LHCN-M2 (cell line): ENCODE measurements at regions not wholly inside any gene's neighbourhood (a gene's known extent, or its start where the extent isn't known, plus 50 kb on each side); places are given as distances from the start of the nearest gene placed in this dataset.
"Not testable (repeated sequence)": the region's sequence is repeated elsewhere in the genome, so short reads cannot be mapped to it uniquely, and the experiment has no call there.

Source experiments
- DNase-seq: peaks from one replicate; pipeline ENCODE4 v3.0.0-alpha.2; 2012; ENCODE audit warnings: low read depth

DNA sequence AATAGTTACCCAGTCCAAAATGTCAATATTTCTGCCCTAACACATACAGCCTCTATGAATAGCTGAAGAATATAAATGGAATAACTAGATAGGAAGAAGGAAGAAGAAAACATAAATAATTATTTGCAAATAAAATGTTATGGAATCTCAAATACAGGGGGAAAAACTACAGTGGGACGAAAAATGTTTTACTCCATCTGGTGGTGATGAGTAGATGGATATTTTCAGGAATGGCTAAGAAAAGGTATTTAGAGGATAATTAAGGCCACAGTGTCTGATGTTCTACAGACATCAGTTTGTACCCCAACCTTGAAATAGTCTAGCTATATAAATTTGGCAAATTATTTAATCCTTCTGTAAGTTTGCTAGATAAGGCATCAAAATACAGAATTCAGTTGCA is 178.1 kb upstream of the FSHR start:
- DNase-seq, result no peak

DNA sequence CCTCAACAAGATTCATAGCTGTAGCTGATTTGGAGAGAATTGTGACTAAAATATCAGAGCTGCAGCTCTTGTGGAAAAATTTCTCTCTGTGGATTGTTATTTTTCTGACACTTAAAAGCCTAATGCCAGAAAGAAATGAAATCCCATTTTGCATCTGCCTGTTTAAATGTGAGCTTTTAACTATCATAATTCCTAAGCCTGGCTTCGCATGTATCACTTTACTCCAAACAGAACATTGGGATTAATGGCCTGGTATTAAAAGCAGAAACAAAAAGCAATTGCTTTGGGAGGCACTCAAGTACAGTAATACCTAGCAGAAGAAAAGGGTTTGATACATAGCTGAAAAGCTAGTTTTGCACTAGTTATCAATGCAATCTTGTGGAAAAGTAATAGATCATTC is 164.2 kb upstream of the FSHR start:
- DNase-seq, result no peak

DNA sequence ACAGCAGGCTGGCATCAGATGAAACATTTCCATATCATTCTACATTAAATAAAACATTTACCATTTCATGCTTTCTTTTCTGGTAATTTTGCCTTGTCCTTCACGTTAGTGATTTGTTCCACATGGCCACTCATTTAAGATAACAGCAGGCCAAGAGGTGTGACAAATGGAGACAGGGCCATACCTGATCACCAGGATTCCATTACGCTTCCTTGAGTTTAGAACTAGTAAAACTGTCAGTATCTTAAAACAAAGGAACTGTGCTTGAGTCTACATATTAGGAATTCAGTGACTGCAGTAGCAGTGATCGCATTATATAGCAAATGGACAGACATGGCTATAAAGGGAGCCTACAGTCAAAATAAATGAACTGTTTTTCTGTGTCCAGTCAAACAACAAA is 155.1 kb upstream of the FSHR start:
- DNase-seq, result no peak

DNA sequence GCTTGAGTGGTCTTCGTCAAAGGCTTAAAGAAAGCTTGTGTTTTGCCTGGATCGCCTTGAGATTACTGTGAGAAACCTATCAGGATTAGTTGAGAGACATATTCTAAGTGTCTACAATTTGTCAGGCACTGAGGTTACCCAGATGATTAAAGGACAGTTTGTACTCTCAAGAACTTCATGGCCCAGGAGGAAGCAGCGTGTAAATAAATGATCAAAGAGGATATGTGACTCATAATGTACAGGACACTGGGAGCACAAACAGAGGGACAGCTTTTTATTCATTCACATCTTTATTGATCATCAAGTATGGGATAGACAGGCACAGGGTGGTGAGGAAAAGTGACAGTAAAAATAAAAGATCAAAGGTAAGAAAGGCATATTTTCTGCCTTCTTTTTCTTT is 152.6 kb upstream of the FSHR start:
- DNase-seq, result no peak

DNA sequence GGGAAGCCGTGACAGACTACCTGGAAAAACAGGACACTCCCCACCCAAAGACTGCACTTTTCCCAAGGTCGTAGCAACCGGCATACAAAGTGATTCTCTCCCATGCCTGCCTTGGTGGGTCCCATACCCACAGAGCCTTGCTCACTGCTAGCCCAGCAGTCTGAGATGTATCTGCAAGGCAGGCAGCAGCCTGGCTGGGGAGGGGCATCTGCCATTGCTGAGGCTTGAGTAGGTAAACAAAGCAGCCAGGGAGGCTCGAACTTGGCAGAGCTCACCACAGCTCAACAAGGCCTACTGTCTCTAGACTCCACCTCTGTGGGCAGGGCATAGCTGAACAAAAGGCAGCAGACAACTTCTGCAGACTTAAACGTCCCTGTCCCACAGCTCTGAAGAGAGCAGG is 144.4 kb upstream of the FSHR start:
- not testable (repeated sequence) for DNase-seq

DNA sequence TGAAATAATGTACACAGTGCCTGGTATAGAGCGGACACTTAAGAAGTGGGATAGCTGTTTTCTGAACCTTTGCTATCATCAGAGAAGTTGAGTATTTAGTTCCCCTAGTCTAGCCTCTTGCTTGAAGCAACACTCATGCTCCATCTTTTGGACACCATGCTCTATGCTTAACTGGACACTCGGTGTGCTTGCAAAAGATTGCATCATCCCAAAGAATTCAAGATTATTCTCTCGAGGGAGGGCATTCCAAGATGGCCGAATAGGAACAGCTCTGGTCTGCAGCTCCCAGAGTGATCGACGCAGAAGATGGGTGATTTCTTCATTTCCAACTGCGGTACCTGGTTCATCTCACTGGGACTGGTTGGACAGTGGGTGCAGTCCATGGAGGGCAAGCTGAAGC is 143.9 kb upstream of the FSHR start:
- no peak for DNase-seq

DNA sequence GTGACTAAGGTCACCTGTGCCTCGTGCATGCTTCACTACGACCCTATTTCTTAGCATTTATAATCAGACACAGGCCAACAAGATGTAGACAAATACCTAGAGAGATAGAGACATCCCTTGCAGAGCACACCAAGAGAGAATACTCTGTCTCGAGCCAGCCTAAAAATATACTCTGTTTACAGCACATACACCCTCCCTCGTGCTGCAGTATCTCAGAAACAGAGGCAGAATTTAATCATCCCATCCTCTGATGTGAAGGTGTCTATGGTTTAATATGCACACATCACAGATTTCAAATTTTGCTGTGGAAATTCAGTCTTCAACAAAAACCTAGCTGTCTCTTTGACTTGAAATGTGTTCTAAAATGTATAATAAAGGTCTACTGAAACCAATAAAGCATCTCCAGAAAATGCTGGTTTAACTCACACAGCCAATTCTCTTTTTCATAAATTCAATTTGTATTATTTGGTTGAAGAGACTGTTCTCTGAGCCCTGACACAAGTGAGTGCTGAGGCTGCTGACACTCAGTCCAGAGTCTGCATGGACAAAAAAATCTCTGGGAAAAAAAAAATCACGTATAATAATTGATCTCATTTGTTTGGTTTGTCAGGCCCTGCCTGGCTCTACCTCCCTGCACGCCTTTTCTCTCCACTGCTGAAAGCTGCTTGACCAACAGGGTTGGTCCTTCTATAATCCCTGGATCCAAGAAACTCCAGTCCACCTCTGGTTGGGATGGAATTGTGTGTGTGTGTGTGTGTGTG is 142.0 kb upstream of the FSHR start:
- DNase-seq, result no peak

DNA sequence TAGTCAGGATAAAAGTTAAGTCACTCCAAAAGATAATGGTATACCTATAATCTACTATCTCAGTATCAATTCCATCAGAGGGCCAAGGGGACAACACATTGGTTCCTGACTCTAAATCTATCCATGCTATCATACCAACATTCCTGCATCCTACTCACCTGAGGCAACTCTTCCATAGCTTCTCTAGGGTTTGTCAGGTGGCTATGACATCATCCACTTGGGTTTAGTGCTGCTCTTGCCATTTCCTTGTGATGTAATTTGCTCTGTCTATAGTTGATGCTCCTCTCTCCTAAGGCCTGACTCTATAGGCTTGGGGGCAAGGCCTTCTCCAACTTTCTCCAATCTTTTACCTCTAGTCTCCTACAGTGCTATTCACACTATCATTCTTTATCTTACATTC is 139.9 kb upstream of the FSHR start:
- DNase-seq, result no peak

DNA sequence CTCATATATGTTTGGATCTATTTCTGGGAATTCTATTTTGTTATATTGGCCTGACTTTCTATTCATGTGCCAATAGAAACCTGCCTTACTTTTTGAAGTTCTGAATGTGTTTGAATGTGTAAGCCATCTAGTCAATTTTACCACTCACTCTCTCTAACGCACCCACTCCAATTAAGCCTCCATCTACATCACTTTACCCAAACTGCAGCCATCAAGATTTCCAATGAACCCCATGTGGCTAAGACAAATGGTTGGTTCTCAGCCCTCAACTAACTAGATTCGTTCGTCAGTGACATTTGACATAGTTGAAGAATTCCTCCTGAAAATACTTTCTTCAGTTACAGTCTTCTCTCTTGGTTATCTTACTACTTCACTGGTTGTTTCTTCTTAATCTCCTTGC is 137.3 kb upstream of the FSHR start:
- DNase-seq, result no peak

DNA sequence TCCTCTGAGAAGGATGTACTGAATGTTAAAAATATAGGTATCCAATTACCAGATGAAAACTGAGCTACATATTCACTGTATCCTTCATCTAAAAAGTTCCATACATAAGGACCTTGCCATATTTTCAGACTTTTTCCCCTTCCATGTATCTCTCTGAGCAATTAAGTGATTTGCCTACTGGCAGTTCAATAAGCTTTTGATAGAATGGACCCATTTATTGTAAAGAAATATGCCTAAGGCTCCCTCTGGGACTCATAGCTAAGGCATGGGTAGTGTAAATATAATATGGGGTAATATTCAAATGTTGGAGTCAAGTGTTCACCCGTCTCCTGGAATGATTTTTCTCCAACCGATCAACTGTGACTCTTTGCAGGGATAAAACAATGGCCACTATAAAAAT is 135.4 kb upstream of the FSHR start:
- DNase-seq, result no peak

DNA sequence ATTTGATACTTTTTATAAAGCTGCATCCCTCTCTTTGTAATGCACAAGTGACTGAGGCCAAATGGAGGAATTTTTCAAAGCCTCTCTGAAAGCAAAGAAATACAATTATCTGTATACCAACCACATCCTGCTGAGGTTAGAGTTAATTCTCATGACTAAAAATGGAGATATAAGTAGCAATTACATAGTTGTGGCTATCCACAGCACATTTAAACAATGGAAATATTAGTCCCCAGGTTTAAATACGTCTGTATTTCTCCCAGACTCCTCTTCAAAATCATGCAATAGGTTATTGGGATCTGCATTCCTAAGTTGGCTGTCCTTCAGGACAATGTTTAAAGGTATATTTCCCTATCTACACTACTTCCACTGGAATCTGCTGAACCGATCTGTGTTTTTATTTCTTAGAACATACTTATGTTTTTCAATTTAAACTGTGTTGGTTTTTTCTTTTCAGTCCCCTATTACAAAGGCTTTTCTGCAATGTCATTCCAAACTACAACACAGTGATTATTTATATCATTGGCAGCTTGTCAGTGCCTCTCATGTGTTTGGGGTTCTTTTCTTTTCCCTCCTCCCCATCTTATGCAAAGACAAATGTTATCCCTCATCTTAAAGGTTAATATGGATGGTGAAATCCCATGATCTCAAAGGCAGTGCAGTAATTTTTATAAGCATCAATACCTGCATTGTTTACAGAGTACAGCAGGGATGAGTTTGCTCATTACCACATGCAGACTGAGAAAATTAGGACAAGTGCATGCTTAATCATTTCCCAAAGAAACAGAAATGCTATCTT is 134.8 kb upstream of the FSHR start:
- DNase-seq, result no peak

DNA sequence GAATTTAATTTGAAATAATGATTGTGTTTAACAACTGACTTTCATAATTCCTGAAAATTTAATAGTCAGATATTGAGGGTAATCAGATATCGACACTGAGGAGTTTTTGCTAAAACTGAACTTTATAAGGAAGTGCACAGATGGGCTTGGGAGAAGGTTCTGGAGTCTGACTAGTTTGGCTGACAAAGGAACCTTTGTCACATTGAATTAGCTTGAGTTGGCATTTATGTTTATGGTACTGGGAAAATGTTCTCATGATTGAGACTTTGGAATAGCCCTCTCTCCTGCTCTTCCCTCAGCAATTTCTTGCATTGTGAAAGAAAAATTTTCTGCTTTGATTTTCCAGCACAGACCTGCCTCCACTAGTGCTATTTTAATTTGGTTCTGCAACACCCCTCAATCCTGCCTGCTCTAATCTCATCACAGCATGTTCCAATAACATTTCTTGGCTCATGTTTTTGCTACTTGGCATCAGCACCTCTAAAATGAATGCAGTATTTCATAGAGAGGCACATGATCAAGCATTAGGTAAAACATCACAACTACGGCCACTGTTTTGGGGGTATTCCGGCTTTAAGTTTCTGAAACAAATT is 133.9 kb upstream of the FSHR start:
- no peak for DNase-seq

DNA sequence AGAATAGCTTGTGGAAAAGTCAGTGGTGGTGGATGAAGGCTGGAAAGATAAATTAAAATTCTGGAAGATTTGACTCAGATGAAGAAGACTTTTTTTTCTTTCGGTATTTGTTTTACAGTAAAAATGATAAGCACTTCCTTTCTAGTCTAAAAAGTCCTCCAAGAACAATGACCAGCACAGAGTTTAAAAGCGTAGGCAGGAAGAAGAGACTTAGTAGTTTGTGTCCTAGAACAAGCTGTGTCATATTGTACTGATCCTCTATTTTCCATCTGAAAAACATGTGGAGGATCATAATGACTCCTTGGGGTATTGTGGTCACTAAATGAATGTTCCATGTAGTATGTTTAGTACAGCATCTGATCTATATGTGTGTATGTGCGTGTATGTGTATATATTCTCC is 132.4 kb upstream of the FSHR start:
- no peak for DNase-seq

DNA sequence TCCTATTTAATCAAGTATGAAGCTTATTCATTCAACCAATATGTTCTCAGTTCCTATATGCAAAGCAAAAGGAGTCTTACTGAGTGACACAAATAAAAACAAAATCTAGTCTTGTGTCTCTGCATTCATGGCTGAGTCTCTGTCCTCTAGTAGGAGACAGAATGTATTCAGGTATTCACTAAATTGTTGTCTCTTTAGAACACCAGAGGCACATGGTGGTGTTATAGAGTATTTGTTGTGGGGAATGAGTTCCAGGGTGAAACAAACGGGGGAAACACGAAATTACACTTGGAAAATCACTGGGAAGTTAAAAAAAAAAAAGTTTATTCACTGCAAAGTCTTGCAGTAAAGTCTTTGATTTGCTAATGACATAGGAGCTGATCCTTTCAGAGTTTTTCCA is 131.7 kb upstream of the FSHR start:
- no peak for DNase-seq

DNA sequence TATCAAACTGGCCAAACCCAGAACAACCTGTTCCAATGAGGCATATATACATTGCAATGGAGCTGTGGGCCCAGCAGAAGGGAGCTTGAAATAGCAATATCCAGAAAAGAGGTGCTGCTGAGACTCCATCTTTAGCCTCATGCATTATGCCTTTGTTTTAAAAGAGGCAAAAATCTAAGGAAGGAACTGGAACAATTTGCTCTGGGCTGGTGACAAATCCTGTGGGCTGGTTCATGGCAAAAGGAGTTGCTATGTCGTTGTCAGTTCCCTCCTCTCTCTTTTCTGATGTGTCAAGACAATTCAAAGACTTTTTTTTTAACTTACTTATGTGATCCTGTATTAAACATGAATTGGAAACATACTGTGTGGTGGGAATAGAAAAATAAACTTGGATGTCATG is 124.2 kb upstream of the FSHR start:
- DNase-seq, result no peak

DNA sequence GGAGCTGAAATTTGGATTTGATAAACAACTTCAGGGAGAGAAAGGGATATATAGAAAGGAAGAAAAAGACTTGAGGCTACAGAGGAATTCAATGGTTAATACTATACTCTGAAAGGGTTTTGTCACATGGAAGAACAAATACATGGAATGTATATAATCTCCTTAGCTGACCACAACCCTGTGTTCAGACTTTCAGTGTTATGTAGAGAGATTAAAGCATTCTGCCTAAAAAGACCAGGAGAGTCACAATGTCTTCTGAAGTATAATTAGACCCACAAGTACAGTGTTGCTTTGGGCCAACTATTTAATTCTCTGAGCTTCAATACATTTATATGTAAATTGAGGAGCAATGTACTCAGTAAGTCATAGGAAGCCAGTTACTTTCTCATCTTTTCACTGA is 123.8 kb upstream of the FSHR start:
- DNase-seq, result no peak

DNA sequence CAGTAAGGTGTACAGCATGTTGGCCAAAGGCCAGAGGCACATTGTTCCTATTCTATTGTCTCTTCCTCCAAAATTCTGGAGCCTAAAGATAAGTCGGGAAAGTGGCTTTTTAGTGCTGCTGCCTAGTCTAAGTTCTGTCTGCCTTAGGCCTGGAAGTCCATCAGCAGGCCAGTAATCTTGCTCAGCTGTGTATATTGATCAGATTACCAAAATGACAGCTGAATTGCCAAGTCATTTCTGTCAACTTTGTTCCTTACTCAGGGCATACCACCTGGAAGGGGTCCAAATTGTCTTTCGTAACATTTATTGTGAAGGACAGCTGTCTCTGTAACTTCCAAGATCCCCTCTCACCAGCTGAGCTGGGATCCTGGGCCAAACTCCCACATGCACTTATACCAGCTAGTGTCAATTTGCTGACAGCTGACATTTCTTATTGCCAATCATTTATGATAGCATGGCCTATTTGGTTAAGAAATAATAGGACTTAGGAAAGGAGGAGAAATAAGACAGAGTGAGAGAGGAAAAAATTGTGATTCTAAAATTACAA is 116.8 kb upstream of the FSHR start:
- peak; percentile 64 for DNase-seq

DNA sequence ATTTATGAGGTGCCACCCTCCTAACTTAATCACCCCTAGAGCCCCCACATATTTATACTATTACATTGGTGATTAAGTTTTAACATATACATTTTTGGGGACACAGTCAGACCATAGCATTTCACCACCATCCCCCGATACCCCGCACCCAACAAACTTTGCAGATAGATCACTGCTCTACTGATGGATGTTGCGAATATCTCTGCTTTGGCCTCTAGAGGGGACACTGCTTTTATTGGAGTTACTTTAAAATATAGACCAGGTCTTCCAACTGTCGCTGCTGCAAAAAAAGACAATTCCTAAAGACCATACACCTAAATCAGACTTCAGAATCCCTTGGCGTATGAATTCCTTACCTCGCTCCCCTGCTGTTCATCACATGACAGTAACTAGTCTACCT is 115.8 kb upstream of the FSHR start:
- DNase-seq, result no peak

DNA sequence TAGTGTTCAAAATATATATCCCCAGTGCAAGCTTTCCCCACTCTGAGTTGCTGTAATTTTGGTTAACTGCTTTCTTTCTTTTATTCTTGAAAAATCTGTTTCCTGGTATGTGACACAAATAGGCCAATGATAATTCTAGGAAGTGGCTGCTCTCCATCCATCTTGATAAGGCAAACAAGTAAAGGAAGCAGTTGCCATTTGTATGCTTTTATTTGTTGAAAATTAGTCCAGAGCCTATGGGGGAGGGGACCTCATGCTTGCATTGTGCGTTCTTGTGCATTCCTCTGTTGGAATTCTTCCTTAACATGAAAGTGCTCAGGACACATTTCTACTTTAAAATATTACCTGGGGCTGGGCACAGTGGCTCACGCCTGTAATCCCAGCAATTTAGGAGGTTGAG is 111.2 kb upstream of the FSHR start:
- no peak for DNase-seq

DNA sequence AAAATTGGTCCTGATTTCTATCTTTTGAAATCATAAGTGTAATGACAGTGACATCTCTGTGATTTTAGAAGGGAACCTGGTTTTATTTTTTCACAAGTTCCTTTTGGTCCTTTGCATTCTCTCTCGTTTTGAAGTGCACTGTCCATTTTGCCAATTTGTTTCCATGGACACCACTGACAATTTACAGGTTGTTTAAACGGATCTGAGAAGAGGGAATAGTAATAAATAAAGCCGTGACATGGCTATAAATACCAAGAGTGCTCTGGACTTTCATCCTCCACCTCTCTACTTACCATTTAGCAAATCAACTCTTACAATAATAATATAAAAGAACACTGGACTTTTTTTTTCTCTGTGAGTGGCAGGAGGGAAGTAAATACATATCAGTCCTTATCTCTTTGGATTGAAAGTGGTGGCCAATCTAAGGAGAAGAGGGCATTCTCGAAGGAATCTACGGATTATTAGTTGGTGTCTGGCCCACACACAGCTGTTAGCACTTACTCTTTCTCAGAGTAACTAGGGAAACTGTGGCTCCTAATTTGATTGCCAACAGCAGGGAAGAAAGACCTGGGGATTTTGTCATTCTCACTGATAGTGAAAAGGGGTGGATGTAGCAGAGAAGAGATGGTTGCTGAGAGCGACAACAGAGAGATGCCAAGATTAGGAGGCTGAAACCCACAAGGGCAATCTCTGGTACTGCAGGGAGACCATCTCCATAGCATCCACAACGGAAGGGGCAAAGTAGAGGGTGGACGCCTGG is 108.7 kb upstream of the FSHR start:
- no peak for DNase-seq

DNA sequence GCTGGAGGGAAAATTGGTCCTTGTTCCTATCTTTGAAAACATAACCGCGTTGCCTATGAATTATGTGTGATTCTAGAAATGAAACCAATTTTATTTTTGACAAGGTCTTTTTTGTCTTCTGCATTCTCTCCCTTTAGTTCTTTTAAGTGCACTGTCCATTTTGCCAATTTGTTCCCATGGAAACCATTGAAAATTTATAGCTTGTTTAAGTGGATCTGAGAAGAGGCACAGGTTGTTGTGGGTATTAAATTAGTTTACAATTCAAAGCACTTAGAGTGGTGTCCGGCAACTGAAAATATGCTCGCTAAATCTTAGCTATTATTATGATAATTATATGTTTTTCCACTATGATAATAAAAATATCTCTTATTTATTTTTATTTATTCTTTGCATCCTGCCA is 107.5 kb upstream of the FSHR start:
- DNase-seq, result no peak

DNA sequence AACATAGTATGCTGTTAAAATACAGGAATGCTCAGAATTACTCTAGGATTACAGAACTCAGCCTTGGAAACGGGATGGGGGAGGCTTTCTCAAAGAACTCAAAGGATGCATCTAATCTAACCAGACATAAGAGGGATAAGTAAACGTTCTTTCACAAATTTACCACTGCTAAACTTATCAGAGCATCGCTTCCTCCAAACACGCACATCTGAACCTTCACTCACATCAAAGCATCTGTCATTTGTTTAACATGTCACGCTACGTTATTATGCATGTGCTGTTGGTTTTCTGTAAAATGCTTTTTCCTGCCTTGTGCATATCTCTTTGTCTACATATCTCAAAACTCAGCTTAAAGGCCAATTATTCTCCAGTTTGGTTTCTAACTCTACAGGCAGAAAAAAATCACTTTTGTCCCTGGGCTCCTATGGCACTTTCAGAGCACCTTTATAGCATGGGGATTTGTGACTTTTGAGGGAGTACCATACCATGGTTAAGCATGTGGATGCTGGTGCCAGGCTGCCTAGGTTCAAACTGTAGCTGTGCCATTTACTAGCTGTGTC is 106.7 kb upstream of the FSHR start:
- no peak for DNase-seq
